HCT116 (cell line): ENCODE measurements at regions not wholly inside any gene's neighbourhood (a gene's known extent, or its start where the extent isn't known, plus 50 kb on each side); places are given as distances from the start of the nearest gene placed in this dataset.

Experiments
- ATAC-seq: fragments of 200-7000 bp; cut with Tn5 transposase; 2 replicates; pipeline ENCODE4 v1.9.1; 2020; ENCODE audit warnings: mild to moderate bottlenecking, moderate library complexity
- BruUV-seq: library from RNA; stranded (reverse); fragments of 400-500 nt; replicated peaks from 2 replicates; lab custom pipeline; 2021; lab: Mats Ljungman, UMichigan
- CTCF ChIA-PET: fragments of 300-600 bp; sonication (Branson Sonifier 250); formaldehyde crosslinking; loops from one replicate; lab custom pipeline; 2021; ENCODE audit warnings: antibody characterized with exemption; lab: Charles Lee
- POLR2A ChIA-PET: fragments of 300-600, 350-600 bp; sonication (Branson Sonifier 250); formaldehyde crosslinking; loops from one replicate; lab custom pipeline; 2021; ENCODE audit warnings: antibody characterized with exemption; lab: Charles Lee
- RAD21 ChIA-PET, 2 experiments: fragments of 300-600 bp; sonication (Branson Sonifier 250); formaldehyde crosslinking; loops; one replicate each; lab custom pipeline; 2023; ENCODE audit warnings: low total read pairs in 2 of 2; ENCODE audit not compliant: uncharacterized antibody in 2 of 2, unreplicated experiment in 2 of 2, low non-redundant PET in 1 of 2; lab: Charles Lee
- DNase-seq: peaks from one replicate; pipeline ENCODE4 v3.0.0-alpha.2; 2010; ENCODE audit warnings: low read depth, low spot score
- H2AFZ ChIP-seq: fragments of 200-600 bp; shearing (Covaris generic), sonication (generic); 2 replicates; pipeline ENCODE4 v1.6.1; 2017; ENCODE audit warnings: low read depth, mixed run types, mixed read lengths, antibody characterized with exemption, low read length; ENCODE audit not compliant: poor library complexity, severe bottlenecking
- H3K27ac ChIP-seq: 2 replicates; pipeline ENCODE4 v1.5.1; 2012; ENCODE audit warnings: low read depth, low read length
- H3K27me3 ChIP-seq: fragments of 200-600 bp; sonication (generic); 2 replicates; pipeline ENCODE4 v1.6.1; 2016; ENCODE audit warnings: mixed run types, low read length, mixed read lengths; ENCODE audit not compliant: insufficient read depth
- H3K36me3 ChIP-seq, 2 experiments: fragments of 200-500 bp in 1 of 2; fragments of 200-600 bp in 1 of 2; sonication (Bioruptor generic) in 1 of 2; sonication (generic) in 1 of 2; 2 replicates each; pipeline versions ENCODE4 v1.5.1 to v1.6.1; 2014 to 2016; ENCODE audit warnings: low read length in 2 of 2, inconsistent platforms in 1 of 2, mixed read lengths in 1 of 2, mixed run types in 1 of 2; ENCODE audit not compliant: insufficient read depth in 2 of 2, control insufficient read depth in 1 of 2
- H3K4me1 ChIP-seq, 2 experiments: fragments of 200-600 bp in 1 of 2; sonication (generic) in 1 of 2; 2 replicates each; pipeline versions ENCODE4 v1.5.1 to v1.6.1; 2012 to 2017; ENCODE audit warnings: low read length in 2 of 2, inconsistent platforms in 1 of 2, mild to moderate bottlenecking in 1 of 2, mixed read lengths in 1 of 2, mixed run types in 1 of 2, moderate library complexity in 1 of 2; ENCODE audit not compliant: insufficient read depth in 2 of 2, control insufficient read depth in 1 of 2
- H3K4me2 ChIP-seq: fragments of 200-600 bp; sonication (generic); 2 replicates; pipeline ENCODE4 v1.6.1; 2017; ENCODE audit warnings: mixed run types, low read length, mixed read lengths
- H3K4me3 ChIP-seq, 2 experiments: fragments of 200-600 bp in 1 of 2; sonication (generic) in 1 of 2; replicated peaks in 1 of 2; 2 replicates each; pipeline ENCODE4 v1.5.1; 2011 to 2016; ENCODE audit warnings: low read length in 2 of 2, control low read depth in 1 of 2, low read depth in 1 of 2, mild to moderate bottlenecking in 1 of 2, mixed read lengths in 1 of 2, mixed run types in 1 of 2
- H3K79me2 ChIP-seq: fragments of 200-600 bp; sonication (generic); 2 replicates; pipeline ENCODE4 v1.6.1; 2017; ENCODE audit warnings: mild to moderate bottlenecking, mixed run types, low read length, moderate library complexity, mixed read lengths; ENCODE audit not compliant: insufficient read depth
- H3K9ac ChIP-seq: fragments of 200-600 bp; sonication (generic); 2 replicates; pipeline ENCODE4 v1.6.1; 2016; ENCODE audit warnings: low read length, mixed read lengths
- H3K9me2 ChIP-seq: fragments of 200-600 bp; sonication (generic), shearing (Covaris generic); 2 replicates; pipeline ENCODE4 v1.6.1; 2017; ENCODE audit warnings: mixed run types, mild to moderate bottlenecking, moderate library complexity; ENCODE audit not compliant: insufficient read depth
- H3K9me3 ChIP-seq, 2 experiments: fragments of 200-500 bp in 1 of 2; fragments of 200-600 bp in 1 of 2; sonication (Bioruptor generic) in 1 of 2; sonication (generic) in 1 of 2; 2 replicates each; pipeline ENCODE4 v1.6.1; 2014 to 2017; ENCODE audit warnings: low read length in 2 of 2, mixed read lengths in 2 of 2, inconsistent platforms in 1 of 2, low read depth in 1 of 2, mild to moderate bottlenecking in 1 of 2, mixed run types in 1 of 2, moderate library complexity in 1 of 2; ENCODE audit not compliant: control insufficient read depth in 1 of 2, insufficient read depth in 1 of 2
- H4K20me1 ChIP-seq: fragments of 200-600 bp; sonication (generic), shearing (Covaris generic); 2 replicates; pipeline ENCODE4 v1.6.1; 2017; ENCODE audit warnings: mixed run types, mild to moderate bottlenecking, moderate library complexity; ENCODE audit not compliant: insufficient read depth
- ATF3 ChIP-seq: IDR thresholded peaks from 2 replicates; pipeline ENCODE4 v1.6.1; 2012
- CBX3 ChIP-seq: IDR thresholded peaks from 2 replicates; pipeline ENCODE4 v1.6.1; 2012; ENCODE audit warnings: low read depth
- CEBPB ChIP-seq: IDR thresholded peaks from 2 replicates; pipeline ENCODE4 v1.6.1; 2012; ENCODE audit warnings: low read depth
- EGR1 ChIP-seq: IDR thresholded peaks from 2 replicates; pipeline ENCODE4 v1.6.1; 2012; ENCODE audit warnings: low read depth
- ELF1 ChIP-seq: IDR thresholded peaks from 2 replicates; pipeline ENCODE4 v1.6.1; 2012; ENCODE audit warnings: low read depth, borderline replicate concordance
- EZH2 ChIP-seq: fragments of 200-600 bp; sonication (generic); IDR thresholded peaks from 2 replicates; pipeline ENCODE4 v1.6.1; 2017; ENCODE audit warnings: antibody characterized with exemption, mixed run types
- EZH2phosphoT487 ChIP-seq: fragments of 200-600 bp; IDR thresholded peaks from 2 replicates; pipeline ENCODE4 v1.6.1; 2018; ENCODE audit warnings: antibody characterized with exemption, borderline replicate concordance
- FOSL1 ChIP-seq: IDR thresholded peaks from 2 replicates; pipeline ENCODE4 v1.6.1; 2012; ENCODE audit warnings: low read depth
- MAX ChIP-seq: IDR thresholded peaks from 2 replicates; pipeline ENCODE4 v1.6.1; 2012
- POLR2AphosphoS5 ChIP-seq: IDR thresholded peaks from 2 replicates; pipeline ENCODE4 v1.6.1; 2011; ENCODE audit warnings: mild to moderate bottlenecking, low read depth, low read length, moderate library complexity
- REST ChIP-seq: IDR thresholded peaks from 2 replicates; pipeline ENCODE4 v1.6.1; 2012; ENCODE audit warnings: low read depth
- SIN3A ChIP-seq: IDR thresholded peaks from 2 replicates; pipeline ENCODE4 v1.6.1; 2012; ENCODE audit warnings: low read depth
- SP1 ChIP-seq: IDR thresholded peaks from 2 replicates; pipeline ENCODE4 v1.6.1; 2012; ENCODE audit warnings: low read depth
- SRF ChIP-seq: IDR thresholded peaks from 2 replicates; pipeline ENCODE4 v1.6.1; 2012; ENCODE audit warnings: low read depth
- TCF7L2 ChIP-seq: IDR thresholded peaks from 2 replicates; pipeline ENCODE4 v1.7.0; 2011; ENCODE audit warnings: borderline replicate concordance, inconsistent platforms; ENCODE audit not compliant: insufficient read depth, insufficient read length; ENCODE audit errors: extremely low read depth
- YY1 ChIP-seq: IDR thresholded peaks from 2 replicates; pipeline ENCODE4 v1.6.1; 2011; ENCODE audit warnings: low read length, low read depth, moderate library complexity, mild to moderate bottlenecking; ENCODE audit not compliant: insufficient replicate concordance; ENCODE audit errors: extremely low read depth
- ZBTB33 ChIP-seq: IDR thresholded peaks from 2 replicates; pipeline ENCODE4 v1.6.1; 2011; ENCODE audit warnings: mild to moderate bottlenecking, low read length, moderate library complexity; ENCODE audit not compliant: insufficient replicate concordance; ENCODE audit errors: extremely low read depth
- intact Hi-C: fragments of 100-400 bp; cut with micrococcal nuclease; formaldehyde crosslinking; loops from 2 replicates; pipeline ENCODE4 v1.10.0; 2022

- peaks cover 12% of the 10 kb centered on the region in 2 experiments for H3K4me1 ChIP-seq
- H3K9ac ChIP-seq, result no peak overlapping the region
- ATAC-seq (no peak), DNase-seq (no peak)
- RAD21 ChIA-PET, result no interaction called here
- BruUV-seq, result no TSS peak
- H3K9me3 ChIP-seq, result no peaks in the 10 kb centered on the region
- H3K27ac ChIP-seq, result no peak overlapping the region
- CTCF ChIA-PET, result no interaction called here
- no peaks in the 10 kb centered on the region for H4K20me1 ChIP-seq
- intact Hi-C loops, result no loop called here
- H3K36me3 ChIP-seq, result no peaks in the 10 kb centered on the region
- TF ChIP-seq CEBPB, result no peak
- no peak for TF ChIP-seq FOSL1
- no peak for TF ChIP-seq MAX
- TF ChIP-seq TCF7L2, result no peak
- TF ChIP-seq EGR1, result no peak
- no peak for TF ChIP-seq EZH2phosphoT487
- no peak for TF ChIP-seq ELF1
- TF ChIP-seq SRF, result no peak
- no peak for TF ChIP-seq CBX3
- no peak for TF ChIP-seq REST
- TF ChIP-seq SP1, result no peak
- TF ChIP-seq POLR2AphosphoS5, result no peak
- no peak for TF ChIP-seq EZH2
- TF ChIP-seq ATF3, result no peak
- no peak for TF ChIP-seq SIN3A
- no peak for TF ChIP-seq ZBTB33
- no peak for TF ChIP-seq YY1
- peak overlapping the region; percentile 0; the same call in 1 of the 2 replicates for H3K4me2 ChIP-seq
- no peaks in the 10 kb centered on the region for H3K9me2 ChIP-seq
- no peaks in the 10 kb centered on the region for H3K27me3 ChIP-seq
- no peak overlapping the region for H3K4me3 ChIP-seq
- no peaks in the 10 kb centered on the region for H3K79me2 ChIP-seq
- H2AFZ ChIP-seq, result no peak overlapping the region
- POLR2A ChIA-PET, result no interaction called here
Observed at GRCh38 chr6:119446609-119447008, 97.0 kb upstream of the MAN1A1 start.
